DOHH2 (cell line): ENCODE measurements at regions not wholly inside any gene's neighbourhood (a gene's known extent, or its start where the extent isn't known, plus 50 kb on each side); places are given as distances from the start of the nearest gene placed in this dataset.

Experiments
- H3F3A ChIP-seq: fragments of 200-600 bp; sonication (generic), shearing (Covaris generic); 2 replicates; pipeline ENCODE4 v1.6.0; 2016; ENCODE audit warnings: antibody characterized with exemption, mild to moderate bottlenecking; ENCODE audit not compliant: control insufficient read depth, insufficient read depth
- H3K27ac ChIP-seq: fragments of 200-600 bp; sonication (generic); 2 replicates; pipeline ENCODE4 v1.5.1; 2014; ENCODE audit warnings: low read depth, mild to moderate bottlenecking, low read length, moderate library complexity
- H3K27me3 ChIP-seq: fragments of 200-600 bp; sonication (generic); 2 replicates; pipeline ENCODE4 v1.6.1; 2014; ENCODE audit warnings: mild to moderate bottlenecking, low read length, mixed read lengths; ENCODE audit not compliant: control insufficient read depth
- H3K36me3 ChIP-seq: fragments of 200-600 bp; sonication (generic); 2 replicates; pipeline ENCODE4 v1.6.1; 2014; ENCODE audit warnings: mild to moderate bottlenecking, low read length, moderate library complexity, mixed read lengths; ENCODE audit not compliant: control insufficient read depth
- H3K4me1 ChIP-seq: fragments of 200-600 bp; sonication (generic); 2 replicates; pipeline ENCODE4 v1.6.1; 2014; ENCODE audit warnings: mild to moderate bottlenecking, low read length, mixed read lengths; ENCODE audit not compliant: control insufficient read depth
- H3K4me2 ChIP-seq: fragments of 200-600 bp; sonication (generic); 2 replicates; pipeline ENCODE4 v1.6.0; 2014; ENCODE audit warnings: mild to moderate bottlenecking, low read length, moderate library complexity
- H3K4me3 ChIP-seq: fragments of 200-600 bp; sonication (generic); 2 replicates; pipeline ENCODE4 v1.5.1; 2014; ENCODE audit warnings: mild to moderate bottlenecking, low read length, mixed read lengths
- H3K79me2 ChIP-seq: fragments of 200-600 bp; sonication (generic); 2 replicates; pipeline ENCODE4 v1.6.1; 2014; ENCODE audit warnings: mild to moderate bottlenecking, low read length, mixed read lengths; ENCODE audit not compliant: control insufficient read depth
- H3K9me2 ChIP-seq: fragments of 200-600 bp; sonication (generic); replicated peaks from 2 replicates; pipeline ENCODE4 v1.6.1; 2014; ENCODE audit warnings: mild to moderate bottlenecking, low read length, mixed read lengths; ENCODE audit not compliant: control insufficient read depth
- H3K9me3 ChIP-seq: fragments of 200-600 bp; sonication (generic); 2 replicates; pipeline ENCODE4 v1.6.1; 2014; ENCODE audit warnings: antibody characterized with exemption, low read length, mixed read lengths; ENCODE audit not compliant: control insufficient read depth, insufficient read depth
- H4K20me1 ChIP-seq: fragments of 200-600 bp; sonication (generic); 2 replicates; pipeline ENCODE4 v1.6.0; 2014; ENCODE audit warnings: low read depth, mild to moderate bottlenecking, antibody characterized with exemption, low read length, moderate library complexity; ENCODE audit not compliant: control insufficient read depth, insufficient read depth
- EZH2phosphoT487 ChIP-seq: fragments of 200-600 bp; sonication (generic); IDR thresholded peaks from 2 replicates; pipeline ENCODE4 v1.6.1; 2017; ENCODE audit warnings: borderline replicate concordance, mild to moderate bottlenecking, antibody characterized with exemption, low read length, moderate library complexity, mixed read lengths
- TF ChIP-seq, protein P1 (sequence below): fragments of 200-600 bp; sonication (generic); IDR thresholded peaks from one replicate; pipeline ENCODE4 v1.5.1; 2014; ENCODE audit warnings: antibody characterized with exemption, mild to moderate bottlenecking, low read depth, low read length; ENCODE audit not compliant: poor library complexity, severe bottlenecking

DNA sequence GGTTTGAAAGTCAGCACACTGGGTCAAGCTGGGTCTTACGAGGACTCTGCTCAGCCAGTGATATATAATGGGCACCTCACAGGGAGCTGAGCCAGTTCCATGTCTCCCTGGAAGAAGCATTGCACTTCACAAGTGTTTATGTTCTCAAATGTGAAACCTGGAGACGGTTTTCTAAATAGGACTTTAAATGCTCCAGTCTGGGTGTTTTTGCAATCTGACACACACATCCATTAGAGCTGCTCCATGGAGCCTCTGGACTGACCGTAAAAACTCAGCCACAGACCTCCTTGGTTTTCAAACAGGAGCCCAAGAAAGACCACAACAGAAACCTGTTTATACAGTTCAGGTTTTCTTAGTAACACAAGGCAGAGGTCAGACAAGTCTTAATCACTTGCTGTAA is 201.3 kb upstream of the LRIG1 start:
- Histone ChIP-seq H3K9me3 (no peaks in the 10 kb centered on the region), H3K4me3 (no peak overlapping the region), H3K27ac (no peak overlapping the region), H4K20me1 (no peaks in the 10 kb centered on the region), H3K27me3 (0 out of 2 replicates have a peak, but pooled peaks cover 3% of the 10 kb centered on the region), H3K79me2 (no peaks in the 10 kb centered on the region), H3K4me2 (no peak overlapping the region), H3F3A (no peaks in the 10 kb centered on the region), H3K9me2 (no peaks in the 10 kb centered on the region), H3K36me3 (no peaks in the 10 kb centered on the region), H3K4me1 (no peaks in the 10 kb centered on the region)
- TF ChIP-seq, protein P1, sequence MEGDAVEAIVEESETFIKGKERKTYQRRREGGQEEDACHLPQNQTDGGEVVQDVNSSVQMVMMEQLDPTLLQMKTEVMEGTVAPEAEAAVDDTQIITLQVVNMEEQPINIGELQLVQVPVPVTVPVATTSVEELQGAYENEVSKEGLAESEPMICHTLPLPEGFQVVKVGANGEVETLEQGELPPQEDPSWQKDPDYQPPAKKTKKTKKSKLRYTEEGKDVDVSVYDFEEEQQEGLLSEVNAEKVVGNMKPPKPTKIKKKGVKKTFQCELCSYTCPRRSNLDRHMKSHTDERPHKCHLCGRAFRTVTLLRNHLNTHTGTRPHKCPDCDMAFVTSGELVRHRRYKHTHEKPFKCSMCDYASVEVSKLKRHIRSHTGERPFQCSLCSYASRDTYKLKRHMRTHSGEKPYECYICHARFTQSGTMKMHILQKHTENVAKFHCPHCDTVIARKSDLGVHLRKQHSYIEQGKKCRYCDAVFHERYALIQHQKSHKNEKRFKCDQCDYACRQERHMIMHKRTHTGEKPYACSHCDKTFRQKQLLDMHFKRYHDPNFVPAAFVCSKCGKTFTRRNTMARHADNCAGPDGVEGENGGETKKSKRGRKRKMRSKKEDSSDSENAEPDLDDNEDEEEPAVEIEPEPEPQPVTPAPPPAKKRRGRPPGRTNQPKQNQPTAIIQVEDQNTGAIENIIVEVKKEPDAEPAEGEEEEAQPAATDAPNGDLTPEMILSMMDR, result no peak
- no peak for TF ChIP-seq EZH2phosphoT487

DNA sequence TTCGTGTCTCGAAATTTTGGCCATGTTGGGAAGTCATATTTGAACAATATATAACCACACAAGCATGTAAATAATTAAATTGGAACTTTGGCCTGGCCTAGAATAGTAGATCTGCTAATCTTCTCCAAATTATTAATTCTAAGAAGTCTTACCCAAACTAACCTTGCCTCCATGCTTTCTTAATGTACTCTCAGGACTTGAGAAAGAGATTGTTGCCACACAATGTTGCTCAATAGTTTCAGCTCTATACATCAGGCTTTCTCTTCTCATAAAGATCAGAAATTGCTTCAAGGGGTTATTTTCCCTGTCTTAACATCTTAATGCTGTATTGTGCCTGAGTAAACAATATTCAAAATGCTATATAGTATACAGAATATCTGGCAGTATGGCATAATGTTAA is 202.7 kb upstream of the LRIG1 start:
- Histone ChIP-seq H3K4me2 (no peak overlapping the region), H3K4me3 (no peak overlapping the region), H4K20me1 (no peaks in the 10 kb centered on the region), H3K27me3 (0 out of 2 replicates have a peak, but pooled peaks cover 3% of the 10 kb centered on the region), H3K36me3 (no peaks in the 10 kb centered on the region), H3K9me2 (no peaks in the 10 kb centered on the region), H3K79me2 (no peaks in the 10 kb centered on the region), H3K4me1 (no peaks in the 10 kb centered on the region), H3K9me3 (no peaks in the 10 kb centered on the region), H3F3A (no peaks in the 10 kb centered on the region), H3K27ac (no peak overlapping the region)
- TF ChIP-seq, protein P1, result no peak
- no peak for TF ChIP-seq EZH2phosphoT487

DNA sequence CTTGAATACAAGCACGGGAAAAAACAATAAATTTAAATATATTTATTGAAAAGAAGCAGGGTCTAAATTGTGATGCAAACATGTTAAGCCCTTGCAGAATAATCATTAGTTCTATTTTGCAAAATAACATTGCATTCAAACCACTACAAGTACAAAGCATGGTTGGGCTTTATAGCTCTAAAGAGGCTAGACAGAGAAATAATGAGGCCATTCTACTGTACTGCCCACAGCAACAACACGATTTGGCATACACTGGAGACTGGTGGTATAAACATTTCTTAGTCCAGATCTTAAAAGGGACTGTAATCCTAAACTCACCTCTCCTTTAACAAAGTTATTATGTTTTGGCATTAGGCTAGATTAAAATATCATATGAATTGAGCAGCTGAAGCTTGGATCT is 204.3 kb upstream of the LRIG1 start:
- no peak overlapping the region for H3K27ac ChIP-seq
- no peaks in the 10 kb centered on the region for H3F3A ChIP-seq
- no peaks in the 10 kb centered on the region for H3K79me2 ChIP-seq
- H3K27me3 ChIP-seq, result peaks cover 6% of the 10 kb centered on the region; the same call in 1 of the 2 replicates
- no peaks in the 10 kb centered on the region for H4K20me1 ChIP-seq
- no peaks in the 10 kb centered on the region for H3K36me3 ChIP-seq
- H3K4me1 ChIP-seq, result no peaks in the 10 kb centered on the region
- H3K4me3 ChIP-seq, result no peak overlapping the region
- no peaks in the 10 kb centered on the region for H3K9me2 ChIP-seq
- no peaks in the 10 kb centered on the region for H3K9me3 ChIP-seq
- no peak for TF ChIP-seq EZH2phosphoT487
- TF ChIP-seq, protein P1, result no peak
- no peak overlapping the region for H3K4me2 ChIP-seq
